AG09309 (cell line): ENCODE measurements at regions not wholly inside any gene's neighbourhood (a gene's known extent, or its start where the extent isn't known, plus 50 kb on each side); places are given as distances from the start of the nearest gene placed in this dataset.

Experiments used
- DNase-seq: peaks from one replicate; pipeline ENCODE4 v3.0.0-alpha.2; 2010; ENCODE audit warnings: low read depth
- H3K4me3 ChIP-seq: 2 replicates; pipeline ENCODE4 v1.5.1; 2011; ENCODE audit warnings: mild to moderate bottlenecking, low read depth, low read length, moderate library complexity; ENCODE audit not compliant: control insufficient read depth
- TF ChIP-seq, protein P1 (sequence below): IDR thresholded peaks from 2 replicates; pipeline ENCODE4 v1.5.1; 2011; ENCODE audit warnings: mild to moderate bottlenecking, low read depth, low read length, inconsistent platforms; ENCODE audit not compliant: insufficient read depth, control insufficient read depth; ENCODE audit errors: missing control alignments

DNA sequence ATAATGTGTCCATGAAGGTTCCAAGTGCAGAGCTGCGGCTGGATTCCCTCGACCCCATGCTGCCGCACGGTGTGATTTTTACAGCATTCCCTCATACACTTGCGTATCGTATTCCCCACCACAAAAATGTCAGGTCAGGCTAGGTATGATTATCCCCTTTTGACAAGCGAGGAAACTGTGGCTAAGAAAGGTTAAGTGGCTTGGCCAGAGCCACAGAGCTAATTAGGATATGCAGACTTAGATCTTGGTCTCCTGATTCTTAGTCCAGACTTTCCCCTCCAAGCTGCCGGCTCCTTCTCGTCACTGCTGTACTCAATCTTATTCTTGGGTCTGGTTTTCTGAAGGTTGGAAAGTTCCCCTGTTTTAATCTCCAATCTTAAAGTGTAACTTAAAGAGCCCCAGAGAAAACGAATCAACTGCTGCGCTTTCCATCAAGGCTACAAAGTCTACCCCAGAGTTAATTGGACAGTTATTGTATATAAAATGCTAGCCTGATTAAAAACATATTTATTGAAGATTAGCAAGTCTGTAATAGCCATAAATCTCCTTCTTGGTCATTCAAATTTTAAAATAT lies 176.6 kb downstream of the ADAMTS15 start:
- H3K4me3 ChIP-seq, result no peak overlapping the region
- TF ChIP-seq, protein P1, sequence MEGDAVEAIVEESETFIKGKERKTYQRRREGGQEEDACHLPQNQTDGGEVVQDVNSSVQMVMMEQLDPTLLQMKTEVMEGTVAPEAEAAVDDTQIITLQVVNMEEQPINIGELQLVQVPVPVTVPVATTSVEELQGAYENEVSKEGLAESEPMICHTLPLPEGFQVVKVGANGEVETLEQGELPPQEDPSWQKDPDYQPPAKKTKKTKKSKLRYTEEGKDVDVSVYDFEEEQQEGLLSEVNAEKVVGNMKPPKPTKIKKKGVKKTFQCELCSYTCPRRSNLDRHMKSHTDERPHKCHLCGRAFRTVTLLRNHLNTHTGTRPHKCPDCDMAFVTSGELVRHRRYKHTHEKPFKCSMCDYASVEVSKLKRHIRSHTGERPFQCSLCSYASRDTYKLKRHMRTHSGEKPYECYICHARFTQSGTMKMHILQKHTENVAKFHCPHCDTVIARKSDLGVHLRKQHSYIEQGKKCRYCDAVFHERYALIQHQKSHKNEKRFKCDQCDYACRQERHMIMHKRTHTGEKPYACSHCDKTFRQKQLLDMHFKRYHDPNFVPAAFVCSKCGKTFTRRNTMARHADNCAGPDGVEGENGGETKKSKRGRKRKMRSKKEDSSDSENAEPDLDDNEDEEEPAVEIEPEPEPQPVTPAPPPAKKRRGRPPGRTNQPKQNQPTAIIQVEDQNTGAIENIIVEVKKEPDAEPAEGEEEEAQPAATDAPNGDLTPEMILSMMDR, result no peak
- no peak for DNase-seq

GRCh38 chr11:130625578-130626306 lies 177.3 kb downstream of the ADAMTS15 start:
- H3K4me3 ChIP-seq, result no peak overlapping the region
- no peak for DNase-seq
- TF ChIP-seq, protein P1, result no peak

- TF ChIP-seq, protein P1, result no peak
- DNase-seq, result no peak
Measured at GRCh38 chr11:130629039-130629438, 180.6 kb downstream of the ADAMTS15 start.

GRCh38 chr11:130631119-130631518 lies 182.7 kb downstream of the ADAMTS15 start:
- H3K4me3 ChIP-seq, result no peak overlapping the region
- DNase-seq, result peak; percentile 71
- TF ChIP-seq, protein P1, result no peak

More at GRCh38 chr11:130629039-130629438, 180.6 kb downstream of the ADAMTS15 start:
- H3K4me3 ChIP-seq, result no peak overlapping the region

DNA sequence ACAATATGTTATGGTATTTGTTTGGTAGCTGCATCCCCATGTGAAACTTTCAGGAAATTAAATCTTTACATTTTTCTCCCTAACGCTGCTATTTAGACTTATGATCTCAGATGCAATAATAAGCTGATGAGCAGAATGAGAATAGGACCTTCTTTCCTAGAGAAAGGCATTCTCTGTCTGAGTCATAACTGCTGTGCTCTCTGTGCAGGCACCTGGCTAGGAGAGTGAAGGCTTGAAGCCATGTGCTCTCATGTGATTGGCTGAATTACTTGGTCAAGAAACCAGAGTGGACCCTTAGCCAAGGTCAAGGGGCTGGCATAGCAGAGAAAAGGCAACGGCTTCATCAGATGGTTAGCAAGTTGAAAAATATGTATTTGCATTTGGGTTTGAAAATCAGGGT lies 185.0 kb downstream of the ADAMTS15 start:
- TF ChIP-seq, protein P1, result no peak
- no peak for DNase-seq
- H3K4me3 ChIP-seq, result no peak overlapping the region

GRCh38 chr11:130634186-130634585 lies 185.7 kb downstream of the ADAMTS15 start:
- no peak overlapping the region for H3K4me3 ChIP-seq
- DNase-seq, result no peak
- TF ChIP-seq, protein P1, result no peak

DNA sequence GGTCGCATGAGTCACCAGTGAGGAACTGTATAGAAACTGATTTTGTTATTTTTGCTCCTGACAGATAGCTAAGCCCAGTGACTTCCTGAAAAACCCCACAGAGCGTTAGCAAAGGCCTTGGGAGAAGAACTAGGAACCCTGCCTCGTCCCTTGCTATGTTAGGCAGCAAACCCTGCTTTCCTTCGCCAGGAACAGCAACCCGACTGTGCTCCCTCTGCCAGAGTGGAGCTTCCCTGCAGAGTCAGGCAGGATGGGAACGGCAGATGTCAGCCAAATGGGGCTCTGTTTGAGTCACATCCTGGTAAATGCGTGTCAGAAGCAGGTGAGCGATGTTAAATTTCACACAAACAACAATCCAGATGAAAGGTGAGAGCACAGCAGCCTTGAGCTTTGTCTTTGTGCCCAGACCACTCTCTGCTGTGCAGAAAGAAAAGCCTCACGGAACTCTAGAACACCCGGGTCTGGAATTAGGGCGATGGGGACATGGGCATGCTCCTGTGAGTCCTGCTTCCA lies 186.6 kb downstream of the ADAMTS15 start:
- no peak overlapping the region for H3K4me3 ChIP-seq
- no peak for DNase-seq
- TF ChIP-seq, protein P1, result no peak
